ENCODE measurements at regions not wholly inside any gene's neighbourhood (a gene's known extent, or its start where the extent isn't known, plus 50 kb on each side); places are given as distances from the start of the nearest gene placed in this dataset.

- no peak for DNase-seq (ENCODE audit: low spot score)
Observed at GRCh38 chr6:50637267-50637666, 76.1 kb upstream of the TFAP2D start.

DNA sequence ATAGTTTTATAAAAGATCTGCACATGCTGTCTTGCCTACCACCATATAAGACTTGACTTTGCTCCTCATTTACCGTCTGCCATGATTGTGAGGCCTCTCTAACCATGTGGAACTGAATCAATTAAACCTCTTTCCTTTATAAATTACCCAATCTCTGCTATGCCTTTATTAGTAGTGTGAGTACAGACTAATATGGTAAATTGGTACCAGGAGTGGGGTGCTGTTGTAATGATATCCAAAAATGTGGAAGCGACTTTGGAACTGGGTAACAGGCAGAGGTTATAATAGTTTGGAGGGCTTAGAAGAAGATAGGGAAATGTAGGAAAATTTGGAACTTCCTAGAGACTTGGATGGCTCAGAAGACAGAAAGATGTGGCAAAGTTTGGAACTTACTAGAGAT lies 64.2 kb upstream of the TFAP2D start:
- DNase-seq (ENCODE audit: low spot score) = no peak

DNA sequence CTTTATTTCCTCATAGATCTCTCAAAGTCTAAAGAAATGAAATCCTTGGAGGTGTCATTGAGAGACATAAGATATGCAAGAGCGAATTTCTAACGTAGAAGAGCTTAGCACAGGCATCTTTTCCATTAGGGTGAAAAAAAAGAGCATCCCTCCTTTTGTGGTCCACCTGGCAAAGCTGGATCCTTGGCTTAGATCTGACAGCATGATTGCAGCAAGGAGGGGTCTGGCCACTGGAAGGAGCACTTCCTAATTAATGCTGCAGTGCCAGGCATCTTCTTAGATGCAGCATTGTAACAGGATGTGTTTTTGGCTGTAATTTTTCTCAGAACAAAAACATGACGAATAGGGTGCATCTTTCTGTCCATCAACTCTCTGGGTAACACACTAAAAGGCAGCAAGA lies 60.1 kb upstream of the TFAP2D start:
- DNase-seq (ENCODE audit: low spot score) = no peak

DNA sequence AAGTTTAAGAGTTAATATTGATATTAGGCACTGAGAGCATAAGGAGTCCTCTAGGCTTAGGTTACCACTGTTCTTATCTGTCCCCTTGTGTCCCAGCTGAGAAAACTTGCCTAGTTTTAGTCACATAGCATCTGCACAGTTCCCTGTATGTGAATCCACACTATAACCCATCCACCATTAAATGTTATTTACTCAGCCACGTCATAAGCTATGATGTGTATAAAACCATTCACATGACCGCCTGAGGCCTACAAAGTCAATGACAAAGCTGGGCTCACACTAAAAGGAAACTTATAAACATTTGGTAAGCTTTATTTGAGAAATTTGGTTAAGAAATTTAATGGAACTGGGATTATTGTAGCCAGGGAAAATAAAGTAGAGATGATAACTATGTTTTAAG lies 59.2 kb upstream of the TFAP2D start:
- no peak for DNase-seq (ENCODE audit: low spot score)

- DNase-seq (ENCODE audit: low spot score) = no peak
Observed at GRCh38 chr6:50655848-50656453, 57.4 kb upstream of the TFAP2D start.

GRCh38 chr6:50657513-50657912 lies 55.8 kb upstream of the TFAP2D start:
- DNase-seq (ENCODE audit: low spot score) = no peak

- no peak for DNase-seq (ENCODE audit: low spot score)
Observed at GRCh38 chr6:50658561-50658960, 54.8 kb upstream of the TFAP2D start.

- DNase-seq (ENCODE audit: low spot score) = no peak
Observed at GRCh38 chr6:50661636-50662035, 51.7 kb upstream of the TFAP2D start.

Data from hematopoietic multipotent progenitor cell treated with erythropoietin and hydrocortisone succinate and interleukin-3 and kit ligand, for 17 days (in vitro differentiated cells).